ENCODE measurements at regions not wholly inside any gene's neighbourhood (a gene's known extent, or its start where the extent isn't known, plus 50 kb on each side); places are given as distances from the start of the nearest gene placed in this dataset.
A peak's percentile ranks its signal among the peaks of the same experiment; 100 is the strongest.
"Not testable (repeated sequence)": the region's sequence is repeated elsewhere in the genome, so short reads cannot be mapped to it uniquely, and the experiment has no call there.

- TF ChIP-seq POLR2A (IDR thresholded peaks at IDR 0.05; ENCODE audit: low read depth, low read length) = no peak
- DNase-seq (ENCODE audit: insufficient read length, low spot score) (no peak), FAIRE-seq (no peak)
Measured at GRCh38 chr17:78305801-78306200, 54.1 kb downstream of the SOCS3 start.

GRCh38 chr17:78304549-78305037 is 55.3 kb downstream of the SOCS3 start:
- FAIRE-seq = no peak
- no peak for DNase-seq (ENCODE audit: insufficient read length, low spot score)
- no peak for TF ChIP-seq POLR2A (IDR thresholded peaks at IDR 0.05; ENCODE audit: low read depth, low read length)

- no peak for FAIRE-seq
- TF ChIP-seq POLR2A (IDR thresholded peaks at IDR 0.05; ENCODE audit: low read depth, low read length) = no peak
Measured at GRCh38 chr17:78302478-78302877, 57.4 kb downstream of the SOCS3 start.

GRCh38 chr17:78301821-78302213 is 58.1 kb downstream of the SOCS3 start:
- no peak for TF ChIP-seq POLR2A (IDR thresholded peaks at IDR 0.05; ENCODE audit: low read depth, low read length)
- DNase-seq (ENCODE audit: insufficient read length, low spot score) (no peak), FAIRE-seq (no peak)

More at GRCh38 chr17:78302478-78302877, 57.4 kb downstream of the SOCS3 start:
- DNase-seq (ENCODE audit: insufficient read length, low spot score) = no peak

- no peak for TF ChIP-seq POLR2A (IDR thresholded peaks at IDR 0.05; ENCODE audit: low read depth, low read length)
- DNase-seq (ENCODE audit: insufficient read length, low spot score) = peak; percentile 51
- no peak for FAIRE-seq
Measured at GRCh38 chr17:78300962-78301820, 58.7 kb downstream of the SOCS3 start.

- DNase-seq (ENCODE audit: insufficient read length, low spot score) (no peak), FAIRE-seq (no peak)
- no peak for TF ChIP-seq POLR2A (IDR thresholded peaks at IDR 0.05; ENCODE audit: low read depth, low read length)
Measured at GRCh38 chr17:78299049-78299448, 60.8 kb downstream of the SOCS3 start.

- peak; percentile 41 for DNase-seq (ENCODE audit: insufficient read length, low spot score)
- no peak for TF ChIP-seq POLR2A (IDR thresholded peaks at IDR 0.05; ENCODE audit: low read depth, low read length)
- no peak for FAIRE-seq
Measured at GRCh38 chr17:78294776-78295175, 63.3 kb downstream of the TMEM235 start.

GRCh38 chr17:78294356-78294755 is 62.9 kb downstream of the TMEM235 start:
- FAIRE-seq = no peak
- TF ChIP-seq POLR2A (IDR thresholded peaks at IDR 0.05; ENCODE audit: low read depth, low read length) = no peak

GRCh38 chr17:78293151-78293550 is 61.7 kb downstream of the TMEM235 start:
- not testable (repeated sequence) for DNase-seq (ENCODE audit: insufficient read length, low spot score); FAIRE-seq

More at GRCh38 chr17:78294356-78294755, 62.9 kb downstream of the TMEM235 start:
- no peak for DNase-seq (ENCODE audit: insufficient read length, low spot score)

- FAIRE-seq = no peak
- DNase-seq (ENCODE audit: insufficient read length, low spot score) = no peak
- TF ChIP-seq POLR2A (IDR thresholded peaks at IDR 0.05; ENCODE audit: low read depth, low read length) = no peak
Measured at GRCh38 chr17:78291944-78292910, 60.8 kb downstream of the TMEM235 start.

GRCh38 chr17:78290721-78291120 is 59.3 kb downstream of the TMEM235 start:
- DNase-seq (ENCODE audit: insufficient read length, low spot score) = no peak
- no peak for FAIRE-seq
- TF ChIP-seq POLR2A (IDR thresholded peaks at IDR 0.05; ENCODE audit: low read depth, low read length) = no peak
